ENCODE measurements at regions not wholly inside any gene's neighbourhood (a gene's known extent, or its start where the extent isn't known, plus 50 kb on each side); places are given as distances from the start of the nearest gene placed in this dataset.

DNA sequence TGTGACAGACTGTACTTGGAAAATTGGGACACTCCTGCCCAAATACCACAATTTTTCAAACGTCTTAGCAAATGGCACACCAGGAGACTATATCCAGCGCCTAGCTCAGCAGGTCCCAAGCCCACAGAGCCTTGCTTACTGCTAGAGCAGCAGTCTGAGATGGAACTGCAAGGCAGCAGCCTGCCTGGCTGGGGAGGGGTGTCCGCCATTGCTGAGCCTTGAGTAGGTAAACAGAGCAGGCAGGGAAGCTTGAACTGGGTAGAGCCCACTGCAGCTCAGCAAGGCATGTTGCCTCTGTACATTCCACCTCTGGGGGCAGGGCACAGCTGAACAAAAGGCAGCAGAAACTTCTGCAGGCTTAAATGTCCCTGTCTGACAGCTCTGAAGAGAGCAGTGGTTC is 1003.3 kb upstream of the MAP3K7 start:
- Histone ChIP-seq H3K27ac (ENCODE audit: low read depth, low read length, poor library complexity, severe bottlenecking) (no peak overlapping the region), H3K4me3 (ENCODE audit: low read depth, low read length, poor library complexity, severe bottlenecking) (no peak overlapping the region), H3K4me1 (ENCODE audit: insufficient read depth, low read length, poor library complexity, severe bottlenecking) (no peaks in the 10 kb centered on the region), H3K36me3 (ENCODE audit: insufficient read depth, low read length, poor library complexity, severe bottlenecking) (no peaks in the 10 kb centered on the region), H3K27me3 (replicated peaks; ENCODE audit: insufficient read depth, low read depth, low read length, poor library complexity) (no peaks in the 10 kb centered on the region), H3K9me3 (ENCODE audit: low read depth, low read length, poor library complexity, severe bottlenecking) (no peaks in the 10 kb centered on the region)
- no peak for DNase-seq (ENCODE audit: low spot score)
- CTCF ChIA-PET: no interaction called here
- TF ChIP-seq, protein P1, sequence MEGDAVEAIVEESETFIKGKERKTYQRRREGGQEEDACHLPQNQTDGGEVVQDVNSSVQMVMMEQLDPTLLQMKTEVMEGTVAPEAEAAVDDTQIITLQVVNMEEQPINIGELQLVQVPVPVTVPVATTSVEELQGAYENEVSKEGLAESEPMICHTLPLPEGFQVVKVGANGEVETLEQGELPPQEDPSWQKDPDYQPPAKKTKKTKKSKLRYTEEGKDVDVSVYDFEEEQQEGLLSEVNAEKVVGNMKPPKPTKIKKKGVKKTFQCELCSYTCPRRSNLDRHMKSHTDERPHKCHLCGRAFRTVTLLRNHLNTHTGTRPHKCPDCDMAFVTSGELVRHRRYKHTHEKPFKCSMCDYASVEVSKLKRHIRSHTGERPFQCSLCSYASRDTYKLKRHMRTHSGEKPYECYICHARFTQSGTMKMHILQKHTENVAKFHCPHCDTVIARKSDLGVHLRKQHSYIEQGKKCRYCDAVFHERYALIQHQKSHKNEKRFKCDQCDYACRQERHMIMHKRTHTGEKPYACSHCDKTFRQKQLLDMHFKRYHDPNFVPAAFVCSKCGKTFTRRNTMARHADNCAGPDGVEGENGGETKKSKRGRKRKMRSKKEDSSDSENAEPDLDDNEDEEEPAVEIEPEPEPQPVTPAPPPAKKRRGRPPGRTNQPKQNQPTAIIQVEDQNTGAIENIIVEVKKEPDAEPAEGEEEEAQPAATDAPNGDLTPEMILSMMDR (conservative IDR thresholded peaks at IDR 0.05; ENCODE audit: low read depth, low read length): no peak
- no peak for TF ChIP-seq EZH2 (IDR thresholded peaks at IDR 0.05; ENCODE audit: borderline replicate concordance, low read depth, low read length, poor library complexity, severe bottlenecking)
- intact Hi-C loops (cut with micrococcal nuclease; ENCODE audit: unreplicated experiment): no loop called here
- BruUV-seq (replicated peaks): no TSS peak
- POLR2A ChIA-PET (ENCODE audit: low non-redundant PET): no interaction called here

- TF ChIP-seq EZH2 (IDR thresholded peaks at IDR 0.05; ENCODE audit: borderline replicate concordance, low read depth, low read length, poor library complexity, severe bottlenecking): no peak
- TF ChIP-seq, protein P1 (conservative IDR thresholded peaks at IDR 0.05; ENCODE audit: low read depth, low read length): no peak
- no peak for DNase-seq (ENCODE audit: low spot score)
- CTCF ChIA-PET: no interaction called here
- no peak overlapping the region for H3K4me3 ChIP-seq (ENCODE audit: low read depth, low read length, poor library complexity, severe bottlenecking)
- no peaks in the 10 kb centered on the region for H3K36me3 ChIP-seq (ENCODE audit: insufficient read depth, low read length, poor library complexity, severe bottlenecking)
- H3K27ac ChIP-seq (ENCODE audit: low read depth, low read length, poor library complexity, severe bottlenecking): no peak overlapping the region
- no peaks in the 10 kb centered on the region for H3K27me3 ChIP-seq (replicated peaks; ENCODE audit: insufficient read depth, low read depth, low read length, poor library complexity)
- no peaks in the 10 kb centered on the region for H3K4me1 ChIP-seq (ENCODE audit: insufficient read depth, low read length, poor library complexity, severe bottlenecking)
- no peaks in the 10 kb centered on the region for H3K9me3 ChIP-seq (ENCODE audit: low read depth, low read length, poor library complexity, severe bottlenecking)
- no TSS peak for BruUV-seq (replicated peaks)
- intact Hi-C loops (cut with micrococcal nuclease; ENCODE audit: unreplicated experiment): no loop called here
- POLR2A ChIA-PET (ENCODE audit: low non-redundant PET): no interaction called here
Measured at GRCh38 chr6:91580635-91581034, 993.8 kb upstream of the MAP3K7 start.

DNA sequence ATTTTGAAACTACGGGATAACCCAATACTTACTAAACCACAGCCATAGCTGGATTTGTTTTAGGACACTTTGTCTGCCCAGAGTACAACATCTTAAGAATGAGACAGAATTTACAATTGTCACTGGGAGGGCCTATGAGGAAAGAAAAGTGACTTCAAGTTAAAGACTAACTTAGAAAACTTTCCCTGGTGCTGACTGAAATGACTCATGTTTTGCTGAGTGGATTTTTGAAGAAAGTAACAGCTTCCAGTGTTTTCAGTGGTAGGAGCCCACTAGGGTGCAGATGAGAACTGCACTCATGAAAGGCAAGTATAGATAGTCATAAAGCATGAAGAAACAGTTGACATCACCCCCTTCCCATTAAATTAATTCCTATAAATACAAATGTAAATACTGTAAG is 988.2 kb upstream of the MAP3K7 start:
- H3K4me1 ChIP-seq (ENCODE audit: insufficient read depth, low read length, poor library complexity, severe bottlenecking): peaks cover 14% of the 10 kb centered on the region
- ChIA-PET CTCF (no interaction called here), POLR2A (ENCODE audit: low non-redundant PET) (no interaction called here)
- no peak for DNase-seq (ENCODE audit: low spot score)
- TF ChIP-seq, protein P1 (conservative IDR thresholded peaks at IDR 0.05; ENCODE audit: low read depth, low read length): no peak
- TF ChIP-seq EZH2 (IDR thresholded peaks at IDR 0.05; ENCODE audit: borderline replicate concordance, low read depth, low read length, poor library complexity, severe bottlenecking): no peak
- no TSS peak for BruUV-seq (replicated peaks)
- no peaks in the 10 kb centered on the region for H3K36me3 ChIP-seq (ENCODE audit: insufficient read depth, low read length, poor library complexity, severe bottlenecking)
- intact Hi-C loops (cut with micrococcal nuclease; ENCODE audit: unreplicated experiment): no loop called here
- H3K9me3 ChIP-seq (ENCODE audit: low read depth, low read length, poor library complexity, severe bottlenecking): no peaks in the 10 kb centered on the region
- no peaks in the 10 kb centered on the region for H3K27me3 ChIP-seq (replicated peaks; ENCODE audit: insufficient read depth, low read depth, low read length, poor library complexity)
- H3K4me3 ChIP-seq (ENCODE audit: low read depth, low read length, poor library complexity, severe bottlenecking): no peak overlapping the region
- no peak overlapping the region for H3K27ac ChIP-seq (ENCODE audit: low read depth, low read length, poor library complexity, severe bottlenecking)

Data from A673 (cell line).